Neuronal stem cell (in vitro differentiated cells): ENCODE measurements at regions not wholly inside any gene's neighbourhood (a gene's known extent, or its start where the extent isn't known, plus 50 kb on each side); places are given as distances from the start of the nearest gene placed in this dataset.
"Not testable (repeated sequence)": the region's sequence is repeated elsewhere in the genome, so short reads cannot be mapped to it uniquely, and the experiment has no call there.

Source experiments
- DNase-seq: peaks from one replicate; pipeline ENCODE4 v3.0.0-alpha.2; 2013; ENCODE audit warnings: low spot score
- H2AFZ ChIP-seq: one replicate; pipeline ENCODE4 v1.6.1; 2013; ENCODE audit warnings: mild to moderate bottlenecking, low read length, inconsistent platforms
- H2AK5ac ChIP-seq: 2 replicates; pipeline ENCODE4 v1.6.1; 2013; ENCODE audit warnings: low read depth, mild to moderate bottlenecking, inconsistent platforms, low read length, moderate library complexity, mixed read lengths
- H2BK120ac ChIP-seq: 2 replicates; pipeline ENCODE4 v1.6.1; 2013; ENCODE audit warnings: low read depth, mild to moderate bottlenecking, inconsistent platforms, low read length, moderate library complexity, mixed read lengths
- H2BK12ac ChIP-seq: one replicate; pipeline ENCODE4 v1.6.1; 2013; ENCODE audit warnings: low read length, inconsistent platforms
- H2BK15ac ChIP-seq: 2 replicates; pipeline ENCODE4 v1.6.1; 2013; ENCODE audit warnings: mild to moderate bottlenecking, low read length, inconsistent platforms, mixed read lengths
- H2BK5ac ChIP-seq: one replicate; pipeline ENCODE4 v1.6.1; 2013; ENCODE audit warnings: inconsistent platforms, mild to moderate bottlenecking, low read length, moderate library complexity
- H3K14ac ChIP-seq: one replicate; pipeline ENCODE4 v1.6.1; 2013; ENCODE audit warnings: low read length, inconsistent platforms
- H3K18ac ChIP-seq: 2 replicates; pipeline ENCODE4 v1.6.1; 2013; ENCODE audit warnings: low read length, inconsistent platforms
- H3K23ac ChIP-seq: 2 replicates; pipeline ENCODE4 v1.6.1; 2013; ENCODE audit warnings: low read depth, mild to moderate bottlenecking, mixed read lengths, low read length, inconsistent platforms; ENCODE audit not compliant: poor library complexity
- H3K27ac ChIP-seq: replicated peaks from 3 replicates; pipeline ENCODE4 v1.5.1; 2013; ENCODE audit warnings: low read length, inconsistent platforms
- H3K27me3 ChIP-seq, 3 experiments: 2 replicates each; pipeline ENCODE4 v1.6.1; 2013; ENCODE audit warnings: low read length in 3 of 3, mild to moderate bottlenecking in 2 of 3, inconsistent platforms in 1 of 3, low read depth in 1 of 3, mixed read lengths in 1 of 3, moderate library complexity in 1 of 3; ENCODE audit not compliant: control insufficient read depth in 3 of 3, insufficient read depth in 3 of 3
- H3K36me3 ChIP-seq, 2 donors: replicated peaks in 1 of 2; 2 replicates each; pipeline ENCODE4 v1.6.1; 2013; ENCODE audit warnings: low read length in 2 of 2; ENCODE audit not compliant: control insufficient read depth in 2 of 2, insufficient read depth in 2 of 2
- H3K4ac ChIP-seq: 2 replicates; pipeline ENCODE4 v1.6.1; 2013; ENCODE audit warnings: inconsistent platforms, mild to moderate bottlenecking, low read length, moderate library complexity
- H3K4me1 ChIP-seq, 2 donors: 1 replicate in 1 of 2; 2 replicates in 1 of 2; pipeline ENCODE4 v1.6.1; 2013; ENCODE audit warnings: low read length in 2 of 2, low read depth in 1 of 2; ENCODE audit not compliant: control insufficient read depth in 2 of 2, insufficient read depth in 1 of 2
- H3K4me2 ChIP-seq: one replicate; pipeline ENCODE4 v1.6.1; 2013; ENCODE audit warnings: mild to moderate bottlenecking, low read length, inconsistent platforms; ENCODE audit not compliant: insufficient read depth, poor library complexity, severe bottlenecking
- H3K4me3 ChIP-seq, 2 donors: 2 replicates each; pipeline ENCODE4 v1.5.1; 2013; ENCODE audit warnings: low read length in 2 of 2, mild to moderate bottlenecking in 2 of 2, inconsistent platforms in 1 of 2, moderate library complexity in 1 of 2
- H3K79me1 ChIP-seq: one replicate; pipeline ENCODE4 v1.6.1; 2013; ENCODE audit warnings: low read depth, mild to moderate bottlenecking, inconsistent platforms, low read length, moderate library complexity
- H3K9ac ChIP-seq: one replicate; pipeline ENCODE4 v1.6.1; 2013; ENCODE audit warnings: mild to moderate bottlenecking, low read depth, low read length, inconsistent platforms; ENCODE audit not compliant: poor library complexity
- H3K9me3 ChIP-seq, 2 donors: replicated peaks in 1 of 2; 2 replicates each; pipeline versions ENCODE3 to v1.6.1; 2013; ENCODE audit warnings: low read length in 2 of 2, mild to moderate bottlenecking in 2 of 2, inconsistent platforms in 1 of 2, low read depth in 1 of 2, mixed read lengths in 1 of 2, moderate library complexity in 1 of 2; ENCODE audit not compliant: control insufficient read depth in 2 of 2, insufficient read depth in 1 of 2
- H4K8ac ChIP-seq: one replicate; pipeline ENCODE4 v1.6.1; 2013; ENCODE audit warnings: low read depth, mild to moderate bottlenecking, inconsistent platforms, low read length, moderate library complexity
- H4K91ac ChIP-seq: one replicate; pipeline ENCODE4 v1.6.1; 2013; ENCODE audit warnings: low read length, low read depth, mild to moderate bottlenecking, inconsistent platforms; ENCODE audit not compliant: poor library complexity
- WGBS, 2 donors: extraction: QIAGEN DNeasy Blood & Tissue Kit; methylation state at CpG; one replicate each; pipeline ENCODE4 v1.1.7; 2013; ENCODE audit warnings: missing lambda C conversion rate in 2 of 2, mixed read lengths in 1 of 2; ENCODE audit not compliant: insufficient read length in 2 of 2, insufficient replicate concordance in 1 of 2; ENCODE audit errors: extremely low coverage in 2 of 2; 5-methylcytosine and 5-hydroxymethylcytosine counted together

DNA sequence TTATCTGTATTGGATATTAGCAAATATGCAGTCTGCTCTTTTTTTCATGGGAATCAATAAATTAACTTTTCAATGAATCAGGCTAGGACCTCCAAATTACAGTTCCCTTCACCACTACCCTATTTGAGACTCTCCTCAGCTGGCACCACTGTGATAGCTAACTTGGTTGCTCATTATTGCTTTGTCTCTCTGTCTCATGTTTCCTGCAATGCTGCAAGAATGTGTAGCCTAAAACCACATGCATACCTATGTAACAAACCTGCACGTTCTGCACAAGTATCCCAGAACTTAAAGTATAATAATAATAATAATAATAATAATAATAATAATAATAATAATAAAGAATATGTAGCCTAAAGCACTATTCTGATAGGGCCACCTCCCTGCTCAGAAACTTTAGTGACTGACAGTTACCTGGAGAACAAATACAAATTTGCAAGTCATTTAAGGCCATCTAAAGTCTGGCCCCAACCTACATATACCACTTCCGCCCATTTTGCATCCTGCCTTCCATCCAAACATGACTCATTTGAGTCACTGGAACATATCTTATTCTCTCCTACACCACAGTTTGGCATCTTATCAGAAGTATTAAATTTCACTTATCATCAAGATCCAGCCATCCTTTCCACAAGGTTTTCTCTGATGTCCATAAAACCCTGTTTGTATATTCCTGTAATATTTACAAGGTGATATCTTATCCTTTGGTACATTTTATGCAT lies 215.1 kb downstream of the LRRK2 start:
- WGBS, 2 donors, result no CpG with 5 or more reads among the region's 2 CpGs
- no peak overlapping the region for H3K4me2 ChIP-seq
- H3K23ac ChIP-seq, result no peak overlapping the region
- H3K4ac ChIP-seq, result no peak overlapping the region
- H3K4me1 ChIP-seq, result no peaks in the 10 kb centered on the region
- no peak overlapping the region for H3K4me3 ChIP-seq
- H3K27me3 ChIP-seq, result no peaks in the 10 kb centered on the region
- no peaks in the 10 kb centered on the region for H3K79me1 ChIP-seq
- no peak for DNase-seq
- H4K91ac ChIP-seq, result no peak overlapping the region
- no peak overlapping the region for H3K27ac ChIP-seq
- no peak overlapping the region for H2BK12ac ChIP-seq
- H2AFZ ChIP-seq, result no peak overlapping the region
- no peak overlapping the region for H3K14ac ChIP-seq
- no peak overlapping the region for H3K18ac ChIP-seq
- no peak overlapping the region for H2AK5ac ChIP-seq
- no peak overlapping the region for H2BK120ac ChIP-seq
- H3K36me3 ChIP-seq, result no peaks in the 10 kb centered on the region
- no peak overlapping the region for H2BK15ac ChIP-seq
- no peak overlapping the region for H3K9ac ChIP-seq
- no peak overlapping the region for H2BK5ac ChIP-seq
- H4K8ac ChIP-seq, result no peak overlapping the region
- H3K9me3 ChIP-seq, result no peaks in the 10 kb centered on the region

DNA sequence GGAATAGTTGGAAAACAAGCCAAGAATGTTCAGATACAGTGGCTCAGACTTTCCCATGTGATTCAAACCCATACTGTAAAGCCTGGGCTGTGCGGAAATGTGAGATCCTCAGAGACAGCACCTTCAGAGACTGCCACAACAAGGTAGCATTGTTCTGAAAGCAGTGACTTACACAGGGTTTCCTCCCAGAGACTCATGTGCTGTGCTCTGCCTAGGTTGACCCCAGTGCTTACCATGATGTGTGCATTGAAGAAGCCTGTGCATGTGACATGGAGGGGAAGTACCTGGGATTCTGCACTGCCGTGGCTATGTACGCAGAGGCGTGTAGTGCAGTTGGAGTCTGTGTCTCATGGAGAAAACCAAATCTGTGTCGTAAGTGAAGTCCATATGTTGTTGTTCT lies 219.4 kb downstream of the LRRK2 start:
- Histone ChIP-seq H3K4ac (no peak overlapping the region), H3K14ac (peak overlapping the region; percentile 90), H2AFZ (no peak overlapping the region), H3K79me1 (no peaks in the 10 kb centered on the region), H3K27me3 (no peaks in the 10 kb centered on the region), H3K4me2 (no peak overlapping the region), H4K8ac (no peak overlapping the region), H3K4me1 (no peaks in the 10 kb centered on the region), H2BK120ac (no peak overlapping the region), H2BK15ac (no peak overlapping the region), H2AK5ac (no peak overlapping the region), H3K9ac (no peak overlapping the region), H4K91ac (no peak overlapping the region), H2BK12ac (no peak overlapping the region), H3K4me3 (no peak overlapping the region), H3K18ac (no peak overlapping the region), H3K27ac (no peak overlapping the region), H3K36me3 (no peaks in the 10 kb centered on the region), H2BK5ac (no peak overlapping the region), H3K23ac (no peak overlapping the region), H3K9me3 (no peaks in the 10 kb centered on the region)
- no peak for DNase-seq
- WGBS, 2 donors, result no CpG with 5 or more reads among the region's 5 CpGs

- H3K4me2 ChIP-seq, result no peak overlapping the region
- H3K23ac ChIP-seq, result no peak overlapping the region
- H2BK5ac ChIP-seq, result no peak overlapping the region
- no peak overlapping the region for H3K14ac ChIP-seq
- no peaks in the 10 kb centered on the region for H3K27me3 ChIP-seq
- DNase-seq, result no peak
- no peak overlapping the region for H2AK5ac ChIP-seq
- no peak overlapping the region for H3K4me3 ChIP-seq
- H2BK120ac ChIP-seq, result no peak overlapping the region
- no peaks in the 10 kb centered on the region for H3K4me1 ChIP-seq
- no peak overlapping the region for H2BK12ac ChIP-seq
- H4K8ac ChIP-seq, result no peak overlapping the region
- H3K4ac ChIP-seq, result no peak overlapping the region
- no peak overlapping the region for H3K9ac ChIP-seq
- H2AFZ ChIP-seq, result no peak overlapping the region
- no peak overlapping the region for H2BK15ac ChIP-seq
- H3K18ac ChIP-seq, result no peak overlapping the region
- no peak overlapping the region for H3K27ac ChIP-seq
- no peaks in the 10 kb centered on the region for H3K9me3 ChIP-seq
- no peaks in the 10 kb centered on the region for H3K36me3 ChIP-seq
- no peak overlapping the region for H4K91ac ChIP-seq
- no peaks in the 10 kb centered on the region for H3K79me1 ChIP-seq
These were observed 221.6 kb downstream of the LRRK2 start for GRCh38 chr12:40446385-40446784.

- H3K4me2 ChIP-seq, H3K36me3 ChIP-seq, H2AFZ ChIP-seq, H3K4me1 ChIP-seq, H2BK5ac ChIP-seq, DNase-seq, H2BK15ac ChIP-seq, H3K79me1 ChIP-seq, H3K23ac ChIP-seq, H3K4me3 ChIP-seq, H2BK12ac ChIP-seq, H4K91ac ChIP-seq, H3K14ac ChIP-seq, H3K27ac ChIP-seq, H4K8ac ChIP-seq, H3K9ac ChIP-seq, H3K9me3 ChIP-seq, H2BK120ac ChIP-seq, H2AK5ac ChIP-seq, H3K18ac ChIP-seq, H3K27me3 ChIP-seq, H3K4ac ChIP-seq: not testable (repeated sequence)
- no CpG with 5 or more reads among the region's 1 CpG for WGBS, 2 donors
These were observed 223.7 kb downstream of the LRRK2 start for GRCh38 chr12:40448523-40448922.
